Activated CD4-positive, alpha-beta T cell treated with anti-CD3 and anti-CD28 coated beads for 36 hours (primary cell): ENCODE measurements at regions not wholly inside any gene's neighbourhood (a gene's known extent, or its start where the extent isn't known, plus 50 kb on each side); places are given as distances from the start of the nearest gene placed in this dataset.

Experiments used
- ATAC-seq: fragments of 200-7000 bp; cut with Tn5 transposase; one replicate; pipeline ENCODE4 v1.10.0; 2021; ENCODE audit warnings: mild to moderate bottlenecking, moderate library complexity
- CTCF ChIA-PET: fragments of 350-600 bp; sonication (Branson Sonifier 250); formaldehyde crosslinking; loops from one replicate; lab custom pipeline; 2021; ENCODE audit warnings: antibody characterized with exemption; lab: Charles Lee
- POLR2A ChIA-PET: fragments of 350-600 bp; sonication (Branson Sonifier 250); formaldehyde crosslinking; loops from one replicate; lab custom pipeline; 2021; ENCODE audit warnings: antibody characterized with exemption, inconsistent platforms; lab: Charles Lee
- DNase-seq: peaks from one replicate; pipeline ENCODE4 v3.0.0-alpha.2; 2020
- H3K27ac Mint-ChIP-seq: one replicate; pipeline ENCODE4 v1.8.0; 2021; ENCODE audit warnings: mixed read lengths
- H3K27me3 Mint-ChIP-seq: one replicate; pipeline ENCODE4 v1.8.0; 2021; ENCODE audit warnings: mixed read lengths
- H3K36me3 Mint-ChIP-seq: one replicate; pipeline ENCODE4 v1.8.0; 2021; ENCODE audit warnings: low read depth, mixed read lengths
- H3K4me1 Mint-ChIP-seq: one replicate; pipeline ENCODE4 v1.8.0; 2021; ENCODE audit warnings: mixed read lengths
- H3K4me3 Mint-ChIP-seq: one replicate; pipeline ENCODE4 v1.8.0; 2021; ENCODE audit warnings: mild to moderate bottlenecking, moderate library complexity, mixed read lengths
- H3K9me3 Mint-ChIP-seq: one replicate; pipeline ENCODE4 v1.8.0; 2021; ENCODE audit warnings: low read depth, mixed read lengths
- intact Hi-C, 2 experiments: fragments of 100-400 bp; cut with DNase I in 1 of 2; cut with micrococcal nuclease in 1 of 2; formaldehyde crosslinking; loops; one replicate each; pipeline versions ENCODE4 v1.14.2 to v1.15.1; 2022 to 2024; cut with DNase I, micrococcal nuclease

DNA sequence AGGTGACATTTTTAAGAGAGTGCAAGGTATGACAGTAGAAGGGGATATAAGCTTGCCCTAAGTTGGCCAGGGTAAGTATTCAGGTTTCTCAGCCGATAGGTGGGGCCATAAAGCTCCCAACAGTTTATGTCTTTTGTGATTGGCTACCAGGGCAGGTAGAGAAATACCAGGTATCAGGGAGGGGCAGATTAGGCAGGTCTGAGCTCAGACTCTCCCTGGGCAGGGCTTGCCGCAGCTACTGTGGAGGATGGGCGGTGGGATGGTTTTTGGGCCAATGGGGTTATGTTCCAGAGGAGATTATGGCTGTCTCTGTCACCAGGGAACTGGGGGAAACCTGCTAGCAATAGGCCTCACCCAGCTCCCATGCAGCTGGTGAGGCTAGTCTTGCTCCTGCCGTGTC, 211.6 kb downstream of the PTH2R start:
- Mint-ChIP-seq H3K4me1 (no peaks in the 10 kb centered on the region), H3K36me3 (no peaks in the 10 kb centered on the region), H3K4me3 (no peak overlapping the region), H3K9me3 (peaks cover 2% of the 10 kb centered on the region), H3K27me3 (no peaks in the 10 kb centered on the region), H3K27ac (no peak overlapping the region)
- ChIA-PET CTCF (no interaction called here), POLR2A (no interaction called here)
- intact Hi-C loops = no loop called here
- ATAC-seq (no peak), DNase-seq (no peak)

DNA sequence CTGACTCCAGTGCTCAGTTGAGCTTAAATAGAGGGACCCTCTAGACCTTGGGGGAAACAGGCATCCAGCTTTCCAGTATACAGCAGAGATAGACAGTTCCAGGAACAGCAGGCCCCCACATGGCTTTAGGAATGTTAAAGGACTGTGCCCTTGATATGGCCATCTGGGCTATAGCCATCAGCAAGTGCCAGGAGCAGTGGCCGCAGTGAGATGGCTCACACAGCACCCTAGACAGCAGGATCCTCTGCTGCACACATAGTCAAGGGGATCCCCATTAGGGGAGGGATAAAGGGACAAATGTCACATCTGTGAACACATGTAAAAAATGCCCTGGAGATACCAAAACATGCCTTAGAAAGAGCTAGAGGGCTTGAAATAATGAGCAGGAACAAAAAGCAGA, 213.4 kb downstream of the PTH2R start:
- no peaks in the 10 kb centered on the region for H3K9me3 Mint-ChIP-seq
- CTCF ChIA-PET = no interaction called here
- POLR2A ChIA-PET = no interaction called here
- no peaks in the 10 kb centered on the region for H3K27me3 Mint-ChIP-seq
- intact Hi-C loops = no loop called here
- H3K4me3 Mint-ChIP-seq = no peak overlapping the region
- no peaks in the 10 kb centered on the region for H3K4me1 Mint-ChIP-seq
- no peak overlapping the region for H3K27ac Mint-ChIP-seq
- ATAC-seq (no peak), DNase-seq (no peak)
- H3K36me3 Mint-ChIP-seq = no peaks in the 10 kb centered on the region

DNA sequence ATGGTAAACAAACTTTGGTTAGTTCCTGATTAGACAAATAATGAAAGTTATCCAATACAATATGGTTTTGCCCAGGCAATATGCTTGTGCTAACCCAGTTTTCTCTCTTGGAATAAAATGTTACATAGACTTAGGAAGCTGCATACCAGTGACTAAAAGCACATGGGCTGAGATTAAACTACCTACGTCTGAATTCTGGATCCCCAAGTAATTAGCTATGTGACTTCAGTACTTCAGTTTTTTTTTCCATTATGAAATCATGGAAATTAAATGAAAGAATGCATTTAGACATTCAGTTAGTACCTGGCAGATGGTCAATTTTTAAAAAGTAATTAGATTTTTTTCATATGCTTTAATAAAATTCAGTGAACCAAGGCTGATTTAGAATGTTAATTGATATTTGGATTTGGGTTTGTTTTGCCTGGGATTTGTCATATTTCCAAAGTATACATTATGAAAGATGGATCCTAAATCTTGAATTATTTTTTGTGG, 213.9 kb downstream of the PTH2R start:
- H3K27ac Mint-ChIP-seq = no peak overlapping the region
- no peaks in the 10 kb centered on the region for H3K27me3 Mint-ChIP-seq
- H3K4me3 Mint-ChIP-seq = no peak overlapping the region
- ChIA-PET POLR2A (no interaction called here), CTCF (interaction anchor here (0.7 kb wide), 1 partner anchor 76 kb away, joined by 3 read pairs; no protein-coding TSS in a partner anchor)
- intact Hi-C loops = no loop called here
- DNase-seq (no peak), ATAC-seq (no peak)
- no peaks in the 10 kb centered on the region for H3K9me3 Mint-ChIP-seq
- H3K36me3 Mint-ChIP-seq = no peaks in the 10 kb centered on the region
- no peaks in the 10 kb centered on the region for H3K4me1 Mint-ChIP-seq

DNA sequence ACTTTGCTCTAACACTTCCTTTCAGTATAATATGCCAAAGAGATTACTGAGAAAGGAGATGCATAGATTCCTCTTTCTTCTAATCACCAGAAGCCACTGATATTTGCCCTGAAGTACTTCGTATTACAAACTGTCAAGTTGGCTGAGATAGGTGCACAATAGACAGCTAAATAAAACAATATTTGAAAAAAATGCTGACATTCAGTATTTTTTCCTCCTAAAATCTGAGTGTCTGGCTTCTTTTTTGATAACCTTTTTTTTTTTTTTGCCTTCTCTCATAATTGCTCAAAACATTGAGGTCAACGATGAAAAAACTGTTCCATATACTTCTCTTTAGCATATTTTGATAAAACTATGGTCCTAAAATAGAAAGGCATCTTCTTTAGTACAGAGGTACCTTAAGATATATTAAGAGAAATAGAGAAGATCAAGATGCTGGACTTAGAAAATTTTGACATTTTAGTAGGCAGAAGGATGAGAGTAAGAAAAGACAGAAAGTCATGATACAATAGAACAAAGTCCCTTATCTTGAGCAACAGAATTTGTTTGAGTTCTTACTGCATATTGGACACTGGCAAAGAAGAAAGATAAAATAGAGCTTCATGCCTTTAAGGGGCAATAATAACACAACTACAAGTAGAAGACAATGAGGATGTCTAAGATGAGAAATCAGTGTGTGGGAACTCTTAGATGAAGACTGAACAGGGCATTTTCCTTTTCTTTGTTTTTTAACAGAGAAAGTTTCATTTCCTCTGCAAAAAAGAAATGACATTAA, 220.7 kb downstream of the PTH2R start:
- ChIA-PET CTCF (no interaction called here), POLR2A (no interaction called here)
- H3K27ac Mint-ChIP-seq = no peak overlapping the region
- ATAC-seq = no peak
- intact Hi-C loops = no loop called here
- no peaks in the 10 kb centered on the region for H3K27me3 Mint-ChIP-seq
- no peak for DNase-seq
- H3K4me3 Mint-ChIP-seq = no peak overlapping the region
- H3K9me3 Mint-ChIP-seq = no peaks in the 10 kb centered on the region
- no peaks in the 10 kb centered on the region for H3K4me1 Mint-ChIP-seq
- H3K36me3 Mint-ChIP-seq = no peaks in the 10 kb centered on the region

DNA sequence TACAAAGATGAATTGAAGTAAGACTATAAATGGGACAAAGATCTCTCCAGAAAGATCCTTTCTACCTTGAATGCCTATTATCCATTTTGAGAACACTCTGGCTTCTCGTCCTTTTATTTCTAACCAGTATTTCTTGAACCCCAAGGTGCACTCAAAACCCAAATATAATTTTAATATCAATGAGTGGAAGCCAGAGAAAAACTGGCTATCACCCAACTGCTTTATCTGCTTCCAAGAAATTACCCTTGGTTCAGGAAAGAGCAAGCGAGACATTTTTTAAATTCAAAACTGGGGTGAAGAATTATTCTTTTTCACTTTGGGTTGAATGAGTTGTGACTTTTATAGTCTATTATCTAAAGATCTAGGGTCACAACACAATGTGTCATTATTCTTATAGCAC, 221.3 kb downstream of the PTH2R start:
- intact Hi-C loops = no loop called here
- Mint-ChIP-seq H3K4me3 (no peak overlapping the region), H3K36me3 (no peaks in the 10 kb centered on the region), H3K4me1 (no peaks in the 10 kb centered on the region), H3K9me3 (no peaks in the 10 kb centered on the region), H3K27ac (no peak overlapping the region), H3K27me3 (no peaks in the 10 kb centered on the region)
- POLR2A ChIA-PET = no interaction called here
- DNase-seq (no peak), ATAC-seq (no peak)
- CTCF ChIA-PET = no interaction called here

DNA sequence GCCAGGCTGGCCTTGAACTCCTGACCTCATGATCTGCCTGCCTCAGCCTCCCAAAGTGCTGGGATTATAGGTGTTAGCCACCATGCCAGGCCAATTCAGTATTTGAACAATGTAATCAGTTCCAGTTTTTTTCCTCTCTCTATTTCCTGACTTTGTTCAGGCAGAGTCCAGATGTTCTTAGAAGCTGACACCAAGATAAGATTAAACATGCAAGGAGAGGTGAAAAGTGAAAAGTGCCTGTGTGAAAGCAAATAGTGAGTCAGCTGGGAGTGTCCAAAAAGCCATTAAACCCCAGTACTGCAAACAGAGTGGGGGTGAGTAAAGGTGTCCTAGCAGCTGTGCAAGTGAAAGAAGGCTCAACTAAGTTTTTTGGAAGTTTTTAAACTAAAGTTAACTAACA, 231.5 kb downstream of the PTH2R start:
- Mint-ChIP-seq H3K36me3 (no peaks in the 10 kb centered on the region), H3K27ac (no peak overlapping the region), H3K27me3 (no peaks in the 10 kb centered on the region), H3K4me3 (no peak overlapping the region), H3K9me3 (no peaks in the 10 kb centered on the region), H3K4me1 (no peaks in the 10 kb centered on the region)
- intact Hi-C loops = no loop called here
- ChIA-PET POLR2A (no interaction called here), CTCF (no interaction called here)
- DNase-seq (no peak), ATAC-seq (no peak)

DNA sequence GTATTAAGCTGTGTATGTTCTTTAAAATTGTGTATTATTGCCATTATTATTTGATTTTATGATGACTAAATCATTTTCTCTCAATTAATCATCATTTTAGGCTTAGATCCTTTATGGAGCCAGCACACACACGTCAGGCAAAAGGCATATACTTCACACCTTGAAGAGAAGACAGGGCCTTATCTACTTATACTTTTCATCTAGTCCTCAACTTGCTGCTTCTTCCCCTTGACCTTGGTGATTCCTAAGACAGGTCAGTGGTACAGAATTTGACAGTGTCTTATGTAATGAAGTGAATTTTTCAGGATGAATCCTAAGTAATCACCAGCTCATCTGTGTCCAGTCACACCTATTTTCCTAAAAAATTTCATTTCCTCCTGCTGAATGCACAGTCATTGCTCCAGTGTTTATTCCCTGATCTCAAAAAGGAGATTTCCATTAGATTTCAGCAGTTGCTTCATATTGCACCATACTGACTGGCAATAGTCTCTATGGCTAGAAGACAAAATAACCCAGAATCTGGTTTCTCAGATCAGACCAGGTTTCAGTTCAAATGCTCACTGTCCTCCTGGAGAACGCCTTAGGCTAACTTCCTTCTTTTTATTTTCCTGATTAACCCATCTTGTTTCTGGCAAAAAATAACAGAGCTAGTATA, 235.7 kb downstream of the PTH2R start:
- no peak overlapping the region for H3K27ac Mint-ChIP-seq
- H3K4me3 Mint-ChIP-seq = no peak overlapping the region
- no peaks in the 10 kb centered on the region for H3K4me1 Mint-ChIP-seq
- no peak for DNase-seq
- no peaks in the 10 kb centered on the region for H3K36me3 Mint-ChIP-seq
- ATAC-seq = no peak
- ChIA-PET CTCF (interaction anchor here (1.8 kb wide), 1 partner anchor 9 kb away, joined by 8 read pairs; no protein-coding TSS in a partner anchor), POLR2A (no interaction called here)
- H3K27me3 Mint-ChIP-seq = no peaks in the 10 kb centered on the region
- intact Hi-C loops = no loop called here
- H3K9me3 Mint-ChIP-seq = peaks cover 2% of the 10 kb centered on the region

DNA sequence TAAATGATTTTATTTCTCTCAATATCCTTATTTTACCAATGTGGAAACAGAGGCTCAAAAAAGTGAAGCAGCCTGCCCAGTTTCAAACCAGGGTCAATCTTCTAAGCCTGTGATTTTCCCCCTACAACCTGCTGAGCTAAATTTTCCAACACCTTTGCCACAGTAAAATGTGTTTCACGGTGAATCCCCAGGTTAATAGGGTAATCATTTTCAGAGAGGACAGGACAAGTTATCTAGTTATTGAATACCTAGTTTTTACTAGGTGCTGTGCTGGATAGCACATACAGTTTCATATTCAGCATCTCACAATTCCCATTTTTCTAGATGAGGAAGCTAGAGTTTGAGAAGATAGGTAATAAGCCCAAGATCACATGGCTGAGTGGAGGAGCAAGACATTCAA, 236.6 kb downstream of the PTH2R start:
- DNase-seq = no peak
- POLR2A ChIA-PET = no interaction called here
- intact Hi-C loops = no loop called here
- Mint-ChIP-seq H3K9me3 (peaks cover 2% of the 10 kb centered on the region), H3K36me3 (no peaks in the 10 kb centered on the region), H3K4me3 (no peak overlapping the region), H3K4me1 (no peaks in the 10 kb centered on the region), H3K27me3 (no peaks in the 10 kb centered on the region), H3K27ac (no peak overlapping the region)
- CTCF ChIA-PET = interaction anchor here (1.8 kb wide), 1 partner anchor 8 kb away, joined by 8 read pairs; no protein-coding TSS in a partner anchor
- ATAC-seq = no peak

DNA sequence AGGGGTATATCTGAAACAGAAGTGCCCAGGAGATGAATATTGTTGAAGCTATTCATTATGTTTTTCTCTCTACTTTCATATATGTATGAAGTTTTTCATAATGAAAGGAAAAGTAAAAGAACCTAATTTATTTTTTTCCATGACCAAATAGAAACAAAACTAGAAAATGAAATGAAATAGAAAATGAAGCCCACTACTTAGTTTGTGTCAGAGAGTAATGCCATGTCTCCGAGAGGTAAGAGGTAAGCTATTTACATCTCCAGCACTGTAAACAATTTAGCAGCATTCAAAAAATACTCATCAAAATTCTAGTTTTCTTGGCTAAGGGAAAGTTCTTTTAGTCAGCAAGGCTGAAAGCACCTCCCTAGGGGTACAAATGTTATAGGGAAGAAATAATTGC, 238.6 kb downstream of the PTH2R start:
- Mint-ChIP-seq H3K27me3 (no peaks in the 10 kb centered on the region), H3K4me3 (no peak overlapping the region), H3K4me1 (no peaks in the 10 kb centered on the region), H3K9me3 (peaks cover 2% of the 10 kb centered on the region), H3K36me3 (no peaks in the 10 kb centered on the region), H3K27ac (no peak overlapping the region)
- DNase-seq (no peak), ATAC-seq (no peak)
- ChIA-PET POLR2A (no interaction called here), CTCF (no interaction called here)
- intact Hi-C loops = no loop called here

DNA sequence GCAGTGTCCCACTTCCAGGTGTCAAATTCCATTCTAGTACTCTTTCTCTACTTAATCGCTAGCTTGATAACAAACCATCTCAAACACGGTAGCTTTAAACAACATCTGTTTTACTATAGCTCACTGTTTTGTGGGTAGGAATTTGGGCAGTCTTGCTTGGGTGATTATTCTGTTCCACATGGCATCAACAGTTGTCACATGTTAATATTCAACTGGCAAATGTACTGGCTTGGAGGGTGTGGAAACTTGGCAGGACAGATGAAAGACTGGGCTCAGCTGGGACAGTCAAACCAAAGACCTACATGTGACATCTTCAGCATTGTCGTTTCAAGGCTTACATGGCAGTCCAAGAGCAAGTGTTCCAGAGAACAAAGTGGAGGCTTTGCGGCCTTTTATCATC, 241.8 kb downstream of the PTH2R start:
- DNase-seq = no peak
- Mint-ChIP-seq H3K9me3 (peaks cover 2% of the 10 kb centered on the region), H3K27ac (no peak overlapping the region), H3K4me3 (no peak overlapping the region), H3K36me3 (no peaks in the 10 kb centered on the region), H3K27me3 (no peaks in the 10 kb centered on the region), H3K4me1 (no peaks in the 10 kb centered on the region)
- CTCF ChIA-PET = no interaction called here
- POLR2A ChIA-PET = no interaction called here
- intact Hi-C loops = no loop called here
- ATAC-seq = no peak

DNA sequence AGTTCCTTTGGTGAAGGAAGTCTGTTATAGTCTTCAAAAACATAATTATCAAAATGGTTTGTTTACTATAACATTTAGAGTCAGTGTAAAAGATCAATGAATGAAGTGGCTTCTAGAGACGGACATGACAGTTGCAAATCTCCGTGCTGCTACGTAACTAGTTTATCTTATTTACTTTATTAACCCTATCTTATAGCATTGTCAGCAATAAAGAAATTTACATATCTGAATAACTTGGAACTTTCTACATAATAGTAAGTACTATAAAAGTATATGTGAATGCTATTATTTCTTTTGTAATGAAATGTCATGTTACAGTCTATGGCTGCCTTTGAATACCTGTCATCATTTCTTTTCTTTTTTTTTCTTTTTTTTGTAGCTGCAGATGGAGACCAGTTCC, 246.8 kb downstream of the PTH2R start:
- intact Hi-C loops = no loop called here
- DNase-seq (no peak), ATAC-seq (no peak)
- Mint-ChIP-seq H3K27me3 (no peaks in the 10 kb centered on the region), H3K36me3 (no peaks in the 10 kb centered on the region), H3K4me3 (no peak overlapping the region), H3K4me1 (no peaks in the 10 kb centered on the region), H3K9me3 (no peaks in the 10 kb centered on the region), H3K27ac (no peak overlapping the region)
- CTCF ChIA-PET = interaction anchor here (0.6 kb wide), 1 partner anchor 1074 kb away, joined by 3 read pairs; no protein-coding TSS in a partner anchor
- POLR2A ChIA-PET = no interaction called here

DNA sequence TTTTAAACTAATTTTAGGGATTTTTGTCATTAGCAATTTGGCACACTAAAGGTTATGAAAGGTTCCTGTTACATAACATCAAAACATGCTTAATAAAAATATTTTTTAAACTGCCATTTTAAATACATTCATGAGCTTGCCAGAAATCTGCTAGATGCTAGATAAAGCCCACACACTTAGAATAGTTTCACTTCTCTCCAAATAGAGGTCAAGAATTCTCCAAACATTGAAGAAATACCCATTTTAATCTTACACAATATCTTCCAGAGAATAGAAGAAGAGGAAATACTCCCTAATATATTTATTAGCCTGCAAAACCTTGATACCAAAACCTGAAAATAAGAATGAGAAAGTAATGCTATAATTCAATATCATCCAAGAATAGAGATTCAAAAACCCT, 247.5 kb downstream of the PTH2R start:
- no peak for ATAC-seq
- no peak overlapping the region for H3K4me3 Mint-ChIP-seq
- DNase-seq = no peak
- ChIA-PET CTCF (interaction anchor here (0.6 kb wide), 1 partner anchor 1073 kb away, joined by 3 read pairs; no protein-coding TSS in a partner anchor), POLR2A (no interaction called here)
- H3K9me3 Mint-ChIP-seq = no peaks in the 10 kb centered on the region
- no peaks in the 10 kb centered on the region for H3K36me3 Mint-ChIP-seq
- no peaks in the 10 kb centered on the region for H3K4me1 Mint-ChIP-seq
- intact Hi-C loops = no loop called here
- H3K27ac Mint-ChIP-seq = no peak overlapping the region
- H3K27me3 Mint-ChIP-seq = no peaks in the 10 kb centered on the region
